DOHH2 (cell line): ENCODE measurements at regions not wholly inside any gene's neighbourhood (a gene's known extent, or its start where the extent isn't known, plus 50 kb on each side); places are given as distances from the start of the nearest gene placed in this dataset.

Experiments
- EZH2phosphoT487 ChIP-seq: fragments of 200-600 bp; sonication (generic); IDR thresholded peaks from 2 replicates; pipeline ENCODE4 v1.6.1; 2017; ENCODE audit warnings: borderline replicate concordance, mild to moderate bottlenecking, antibody characterized with exemption, low read length, moderate library complexity, mixed read lengths
- TF ChIP-seq, protein P1 (sequence below): fragments of 200-600 bp; sonication (generic); IDR thresholded peaks from one replicate; pipeline ENCODE4 v1.5.1; 2014; ENCODE audit warnings: antibody characterized with exemption, mild to moderate bottlenecking, low read depth, low read length; ENCODE audit not compliant: poor library complexity, severe bottlenecking

DNA sequence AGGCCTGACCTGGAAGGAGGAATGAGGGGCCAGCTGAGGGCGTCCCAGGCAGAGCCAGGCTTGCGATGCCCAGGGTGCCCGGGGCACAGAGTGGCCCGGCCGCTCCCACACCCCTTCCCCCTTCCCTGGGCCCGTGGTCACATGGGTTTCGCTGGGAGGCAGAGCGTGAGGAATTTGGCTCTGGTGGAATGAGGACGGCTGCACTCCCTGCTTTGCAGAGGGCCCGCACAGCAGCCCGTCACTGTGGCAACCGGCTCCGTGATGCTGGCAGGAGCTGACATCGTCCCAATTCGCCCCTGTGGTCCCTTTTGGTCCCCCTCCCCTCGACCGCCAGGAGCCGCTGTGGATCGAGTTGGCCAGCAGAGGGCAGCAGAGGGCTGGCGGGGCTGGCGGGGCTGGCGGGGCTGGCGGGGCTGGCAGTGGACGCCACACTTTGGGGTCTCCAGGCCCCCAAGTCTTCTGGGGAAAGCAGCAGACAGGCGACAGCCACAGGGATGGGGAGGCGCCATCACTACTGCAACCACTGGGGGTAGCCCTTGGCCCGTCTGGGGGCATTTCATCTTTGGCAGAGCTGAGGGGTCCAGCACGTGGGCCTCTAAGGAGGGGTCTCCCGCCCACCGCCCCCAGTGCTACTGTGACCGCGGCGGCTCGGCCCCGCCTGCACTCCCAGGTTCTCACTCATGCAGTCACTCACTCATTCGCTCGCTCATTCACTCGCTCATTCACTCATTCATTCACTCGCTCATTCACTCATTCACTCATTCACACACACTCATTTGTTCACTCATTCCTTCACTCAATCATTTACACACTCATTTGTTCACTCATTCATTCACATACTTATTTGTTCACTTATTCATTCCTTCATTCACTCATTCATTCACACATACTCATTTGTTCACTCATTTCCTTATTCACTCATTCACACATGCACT lies 49.7 kb upstream of the BHLHE23 start:
- TF ChIP-seq, protein P1, sequence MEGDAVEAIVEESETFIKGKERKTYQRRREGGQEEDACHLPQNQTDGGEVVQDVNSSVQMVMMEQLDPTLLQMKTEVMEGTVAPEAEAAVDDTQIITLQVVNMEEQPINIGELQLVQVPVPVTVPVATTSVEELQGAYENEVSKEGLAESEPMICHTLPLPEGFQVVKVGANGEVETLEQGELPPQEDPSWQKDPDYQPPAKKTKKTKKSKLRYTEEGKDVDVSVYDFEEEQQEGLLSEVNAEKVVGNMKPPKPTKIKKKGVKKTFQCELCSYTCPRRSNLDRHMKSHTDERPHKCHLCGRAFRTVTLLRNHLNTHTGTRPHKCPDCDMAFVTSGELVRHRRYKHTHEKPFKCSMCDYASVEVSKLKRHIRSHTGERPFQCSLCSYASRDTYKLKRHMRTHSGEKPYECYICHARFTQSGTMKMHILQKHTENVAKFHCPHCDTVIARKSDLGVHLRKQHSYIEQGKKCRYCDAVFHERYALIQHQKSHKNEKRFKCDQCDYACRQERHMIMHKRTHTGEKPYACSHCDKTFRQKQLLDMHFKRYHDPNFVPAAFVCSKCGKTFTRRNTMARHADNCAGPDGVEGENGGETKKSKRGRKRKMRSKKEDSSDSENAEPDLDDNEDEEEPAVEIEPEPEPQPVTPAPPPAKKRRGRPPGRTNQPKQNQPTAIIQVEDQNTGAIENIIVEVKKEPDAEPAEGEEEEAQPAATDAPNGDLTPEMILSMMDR: peak; percentile 96
- TF ChIP-seq EZH2phosphoT487: no peak
